Upper lobe of right lung (tissue), 1 donor: ENCODE measurements at regions not wholly inside any gene's neighbourhood (a gene's known extent, or its start where the extent isn't known, plus 50 kb on each side); places are given as distances from the start of the nearest gene placed in this dataset.
"Not testable (repeated sequence)": the region's sequence is repeated elsewhere in the genome, so short reads cannot be mapped to it uniquely, and the experiment has no call there.

Experiments
- ATAC-seq: fragments of 200-7000 bp; cut with Tn5 transposase; one replicate; pipeline ENCODE4 v1.9.1; 2020; ENCODE audit warnings: mild to moderate bottlenecking, moderate library complexity
- DNase-seq: peaks from one replicate; pipeline ENCODE4 v3.0.0-alpha.2; 2020
- H3K27ac ChIP-seq: fragments of 200-600 bp; one replicate; pipeline ENCODE4 v1.8.0; 2022
- H3K27me3 ChIP-seq: fragments of 200-600 bp; one replicate; pipeline ENCODE4 v1.8.0; 2022; ENCODE audit warnings: mild to moderate bottlenecking
- H3K36me3 ChIP-seq: fragments of 200-600 bp; one replicate; pipeline ENCODE4 v1.8.0; 2022
- H3K4me1 ChIP-seq: fragments of 200-600 bp; one replicate; pipeline ENCODE4 v1.8.0; 2022
- H3K4me3 ChIP-seq: fragments of 200-600 bp; one replicate; pipeline ENCODE4 v1.8.0; 2022; ENCODE audit warnings: mild to moderate bottlenecking
- H3K9me3 ChIP-seq: fragments of 200-600 bp; one replicate; pipeline ENCODE4 v1.8.0; 2022
- intact Hi-C: fragments of 100-400 bp; cut with DNase I; formaldehyde crosslinking; loops from one replicate; pipeline ENCODE4 v1.11.0; 2022
- TF ChIP-seq, protein P1 (sequence below): fragments of 200-600 bp; IDR thresholded peaks from one replicate; pipeline ENCODE4 v1.8.0; 2022; ENCODE audit warnings: antibody characterized with exemption
- donor health status: DM: no; HTN: yes; CAD: no; lungs with severe emphysema.

DNA sequence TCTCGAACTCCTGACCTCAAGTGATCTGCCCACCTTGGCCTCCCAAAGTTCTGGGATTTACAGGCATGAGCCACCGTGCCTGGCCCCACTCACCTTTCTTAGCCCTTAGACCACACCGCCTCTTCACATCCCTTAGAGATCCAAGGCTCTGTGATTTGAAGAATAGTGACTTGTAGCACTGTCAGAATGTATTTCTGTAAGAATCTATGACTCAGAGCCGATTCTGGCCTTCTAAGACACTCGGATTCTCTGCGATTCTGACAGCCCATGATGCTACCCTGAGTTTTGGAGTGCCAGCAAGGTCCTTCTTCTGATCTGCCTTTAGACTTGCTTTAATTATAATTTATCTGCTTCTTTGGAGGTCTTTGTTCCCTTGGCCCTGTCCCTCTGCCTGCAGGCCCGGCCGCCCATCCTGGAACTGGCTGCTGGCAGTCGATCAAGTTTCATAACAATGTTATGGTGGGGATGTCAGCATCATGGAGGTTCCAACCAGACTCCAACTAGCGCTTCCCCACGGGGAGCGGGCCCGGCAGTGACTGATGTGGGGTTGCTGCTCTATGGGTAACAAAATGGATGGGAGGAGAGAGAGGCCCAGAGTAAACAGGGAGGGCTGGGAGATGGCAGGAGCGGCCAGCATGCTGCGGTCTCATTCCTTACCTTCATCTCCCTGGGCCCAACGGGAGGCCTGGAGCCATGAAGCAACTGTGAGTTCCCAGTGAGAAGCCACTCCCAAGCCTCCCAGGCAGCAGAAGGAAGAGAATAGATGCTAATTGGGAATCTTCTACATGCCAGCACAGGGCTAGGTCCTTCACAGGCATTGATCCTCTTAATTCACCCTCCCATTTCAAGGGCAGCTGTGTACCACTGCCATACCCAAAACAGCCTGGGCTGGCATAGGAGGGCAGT is 55.7 kb upstream of the RASD2 start:
- Histone ChIP-seq H3K27ac (no peak overlapping the region), H3K9me3 (no peaks in the 10 kb centered on the region), H3K4me1 (peaks cover 12% of the 10 kb centered on the region), H3K27me3 (peaks cover 3% of the 10 kb centered on the region), H3K4me3 (no peak overlapping the region), H3K36me3 (no peaks in the 10 kb centered on the region)
- DNase-seq (no peak), ATAC-seq (no peak)
- TF ChIP-seq, protein P1, sequence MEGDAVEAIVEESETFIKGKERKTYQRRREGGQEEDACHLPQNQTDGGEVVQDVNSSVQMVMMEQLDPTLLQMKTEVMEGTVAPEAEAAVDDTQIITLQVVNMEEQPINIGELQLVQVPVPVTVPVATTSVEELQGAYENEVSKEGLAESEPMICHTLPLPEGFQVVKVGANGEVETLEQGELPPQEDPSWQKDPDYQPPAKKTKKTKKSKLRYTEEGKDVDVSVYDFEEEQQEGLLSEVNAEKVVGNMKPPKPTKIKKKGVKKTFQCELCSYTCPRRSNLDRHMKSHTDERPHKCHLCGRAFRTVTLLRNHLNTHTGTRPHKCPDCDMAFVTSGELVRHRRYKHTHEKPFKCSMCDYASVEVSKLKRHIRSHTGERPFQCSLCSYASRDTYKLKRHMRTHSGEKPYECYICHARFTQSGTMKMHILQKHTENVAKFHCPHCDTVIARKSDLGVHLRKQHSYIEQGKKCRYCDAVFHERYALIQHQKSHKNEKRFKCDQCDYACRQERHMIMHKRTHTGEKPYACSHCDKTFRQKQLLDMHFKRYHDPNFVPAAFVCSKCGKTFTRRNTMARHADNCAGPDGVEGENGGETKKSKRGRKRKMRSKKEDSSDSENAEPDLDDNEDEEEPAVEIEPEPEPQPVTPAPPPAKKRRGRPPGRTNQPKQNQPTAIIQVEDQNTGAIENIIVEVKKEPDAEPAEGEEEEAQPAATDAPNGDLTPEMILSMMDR = no peak
- intact Hi-C loops = no loop called here

DNA sequence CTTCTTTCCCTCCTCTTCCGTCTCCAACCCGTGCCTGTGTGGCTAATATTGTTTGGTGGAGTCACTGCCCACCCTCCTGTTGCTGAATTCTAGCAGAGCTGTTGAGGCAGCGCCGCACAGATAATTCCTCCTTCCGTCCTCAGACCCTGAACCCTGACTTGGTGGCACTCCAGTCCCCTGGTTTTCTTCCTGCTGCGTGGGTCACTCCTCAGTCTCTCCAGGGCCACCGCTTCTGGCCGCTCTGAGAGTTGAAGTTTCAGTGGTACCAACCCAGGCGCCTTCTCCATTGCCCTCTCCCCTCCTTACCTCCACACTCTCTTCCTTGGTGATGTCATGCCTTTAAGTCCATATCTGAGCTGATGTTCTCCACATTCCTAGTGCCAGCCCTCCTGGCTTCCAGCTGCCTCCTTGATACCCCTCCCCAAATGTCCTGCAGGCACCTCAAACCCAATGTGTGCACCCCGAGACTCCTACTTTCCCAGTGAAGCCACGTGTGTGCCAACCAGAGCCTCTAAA is 54.5 kb upstream of the RASD2 start:
- DNase-seq = no peak
- no peak overlapping the region for H3K4me3 ChIP-seq
- no peaks in the 10 kb centered on the region for H3K36me3 ChIP-seq
- H3K27me3 ChIP-seq = peaks cover 3% of the 10 kb centered on the region
- H3K4me1 ChIP-seq = peaks cover 2% of the 10 kb centered on the region
- H3K27ac ChIP-seq = no peak overlapping the region
- TF ChIP-seq, protein P1 = no peak
- H3K9me3 ChIP-seq = no peaks in the 10 kb centered on the region
- no peak for ATAC-seq
- intact Hi-C loops = no loop called here

DNA sequence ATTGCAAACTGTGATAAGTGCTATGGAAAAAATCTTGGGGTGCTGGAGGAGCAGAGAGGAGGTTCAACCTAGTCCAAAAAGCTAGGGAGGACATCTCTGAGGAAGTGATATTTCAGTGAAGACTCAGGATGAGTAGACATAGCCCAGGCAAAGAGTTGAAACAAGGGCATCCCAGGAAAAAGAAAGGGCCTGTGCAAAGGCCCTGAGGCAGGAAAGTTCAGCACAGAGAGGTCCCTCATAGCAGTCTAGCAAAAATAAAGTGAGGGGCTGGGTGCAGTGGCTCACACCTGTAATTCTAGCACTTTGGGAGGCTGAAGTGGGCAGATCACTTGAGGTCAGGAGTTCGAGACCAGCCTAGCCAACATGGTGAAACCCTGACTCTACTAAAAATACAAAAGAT is 53.0 kb upstream of the RASD2 start:
- H3K27ac ChIP-seq, H3K4me3 ChIP-seq, H3K9me3 ChIP-seq, intact Hi-C loops, H3K4me1 ChIP-seq, ATAC-seq, H3K36me3 ChIP-seq, DNase-seq, H3K27me3 ChIP-seq: not testable (repeated sequence)

DNA sequence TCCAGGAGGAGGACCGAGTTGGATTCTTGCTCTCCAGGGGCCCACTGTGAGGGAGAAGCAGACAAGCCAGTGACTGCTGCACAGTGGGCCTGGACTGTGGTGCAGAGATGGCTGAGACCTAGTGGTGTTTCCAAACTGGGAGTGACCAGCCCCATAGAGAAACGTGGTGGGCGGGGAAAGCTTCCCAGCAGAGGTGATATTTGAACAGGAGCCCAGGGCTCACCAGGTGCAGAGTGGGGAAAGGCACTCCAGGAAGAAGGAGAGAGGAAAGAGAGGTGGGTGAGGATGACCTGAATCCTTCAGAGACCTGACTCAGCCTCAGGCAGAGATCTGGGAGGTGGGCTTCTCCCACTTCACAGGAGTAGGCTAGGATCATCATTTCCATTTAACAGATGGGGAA is 52.1 kb upstream of the RASD2 start:
- no peak for DNase-seq
- H3K27ac ChIP-seq = no peak overlapping the region

DNA sequence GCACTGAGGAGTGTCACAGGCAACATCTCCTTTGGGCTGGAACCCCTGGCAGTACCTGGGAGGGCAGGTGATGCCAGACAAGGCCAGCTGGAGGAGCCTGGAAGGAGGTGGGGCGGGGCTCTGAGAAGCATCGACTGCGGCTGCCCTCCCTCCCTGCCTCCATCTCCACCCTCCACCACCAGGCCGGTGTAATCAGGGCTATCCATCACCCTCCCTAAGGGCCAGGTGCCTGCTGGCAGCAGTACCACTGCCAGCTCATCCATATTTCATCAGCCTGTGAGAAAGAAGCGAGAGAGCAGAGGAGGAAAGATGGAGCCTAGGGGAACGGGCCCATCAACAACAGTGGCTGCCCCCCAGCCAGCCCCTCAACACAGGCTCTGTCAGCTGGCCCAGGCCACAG is 51.4 kb upstream of the RASD2 start:
- H3K27me3 ChIP-seq = peaks cover 3% of the 10 kb centered on the region
- intact Hi-C loops = no loop called here
- no peaks in the 10 kb centered on the region for H3K4me1 ChIP-seq
- ATAC-seq = peak; percentile 7
- no peaks in the 10 kb centered on the region for H3K36me3 ChIP-seq
- no peaks in the 10 kb centered on the region for H3K9me3 ChIP-seq
- no peak overlapping the region for H3K27ac ChIP-seq
- no peak overlapping the region for H3K4me3 ChIP-seq
- TF ChIP-seq, protein P1 = no peak
- no peak for DNase-seq

More for the DNA sequence above, 52.1 kb upstream of the RASD2 start:
- no peaks in the 10 kb centered on the region for H3K4me1 ChIP-seq
- peaks cover 3% of the 10 kb centered on the region for H3K27me3 ChIP-seq
- no peaks in the 10 kb centered on the region for H3K9me3 ChIP-seq
- H3K4me3 ChIP-seq = no peak overlapping the region
- ATAC-seq = no peak
- TF ChIP-seq, protein P1 = no peak
- intact Hi-C loops = no loop called here
- no peaks in the 10 kb centered on the region for H3K36me3 ChIP-seq
